ENCODE measurements at regions not wholly inside any gene's neighbourhood (a gene's known extent, or its start where the extent isn't known, plus 50 kb on each side); places are given as distances from the start of the nearest gene placed in this dataset.

- TF ChIP-seq, protein P1, sequence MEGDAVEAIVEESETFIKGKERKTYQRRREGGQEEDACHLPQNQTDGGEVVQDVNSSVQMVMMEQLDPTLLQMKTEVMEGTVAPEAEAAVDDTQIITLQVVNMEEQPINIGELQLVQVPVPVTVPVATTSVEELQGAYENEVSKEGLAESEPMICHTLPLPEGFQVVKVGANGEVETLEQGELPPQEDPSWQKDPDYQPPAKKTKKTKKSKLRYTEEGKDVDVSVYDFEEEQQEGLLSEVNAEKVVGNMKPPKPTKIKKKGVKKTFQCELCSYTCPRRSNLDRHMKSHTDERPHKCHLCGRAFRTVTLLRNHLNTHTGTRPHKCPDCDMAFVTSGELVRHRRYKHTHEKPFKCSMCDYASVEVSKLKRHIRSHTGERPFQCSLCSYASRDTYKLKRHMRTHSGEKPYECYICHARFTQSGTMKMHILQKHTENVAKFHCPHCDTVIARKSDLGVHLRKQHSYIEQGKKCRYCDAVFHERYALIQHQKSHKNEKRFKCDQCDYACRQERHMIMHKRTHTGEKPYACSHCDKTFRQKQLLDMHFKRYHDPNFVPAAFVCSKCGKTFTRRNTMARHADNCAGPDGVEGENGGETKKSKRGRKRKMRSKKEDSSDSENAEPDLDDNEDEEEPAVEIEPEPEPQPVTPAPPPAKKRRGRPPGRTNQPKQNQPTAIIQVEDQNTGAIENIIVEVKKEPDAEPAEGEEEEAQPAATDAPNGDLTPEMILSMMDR (IDR thresholded peaks at IDR 0.05; ENCODE audit: insufficient read depth, low read length, poor library complexity, severe bottlenecking), result no peak
- no peak for TF ChIP-seq EZH2phosphoT487 (conservative IDR thresholded peaks at IDR 0.05; ENCODE audit: low read length)
These were observed 101.2 kb upstream of the PFKP start for GRCh38 chr10:2966134-2966533.

Data from SU-DHL-6 (cell line).